ENCODE measurements at regions not wholly inside any gene's neighbourhood (a gene's known extent, or its start where the extent isn't known, plus 50 kb on each side); places are given as distances from the start of the nearest gene placed in this dataset.

DNA sequence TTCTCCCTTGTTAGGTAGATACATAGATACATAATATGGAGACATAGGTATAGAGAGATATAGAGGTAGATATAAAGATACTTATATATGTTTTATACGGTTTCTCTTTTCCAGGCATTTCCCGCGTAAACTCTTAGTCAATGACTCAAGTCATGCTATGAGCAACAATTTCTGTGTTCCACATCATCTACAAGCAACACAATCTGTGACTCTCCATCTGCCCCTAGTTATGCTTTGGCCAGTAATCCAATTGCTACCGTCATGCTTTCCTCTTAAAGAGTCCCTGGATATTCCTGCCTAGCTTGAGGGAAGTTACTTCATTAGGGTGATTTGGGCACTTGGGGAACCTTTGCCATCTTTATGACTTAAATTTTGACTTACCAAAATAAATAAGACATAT, 129.0 kb upstream of the ADAMTS16 start:
- H3K23ac ChIP-seq (ENCODE audit: low read length): no peak overlapping the region

DNA sequence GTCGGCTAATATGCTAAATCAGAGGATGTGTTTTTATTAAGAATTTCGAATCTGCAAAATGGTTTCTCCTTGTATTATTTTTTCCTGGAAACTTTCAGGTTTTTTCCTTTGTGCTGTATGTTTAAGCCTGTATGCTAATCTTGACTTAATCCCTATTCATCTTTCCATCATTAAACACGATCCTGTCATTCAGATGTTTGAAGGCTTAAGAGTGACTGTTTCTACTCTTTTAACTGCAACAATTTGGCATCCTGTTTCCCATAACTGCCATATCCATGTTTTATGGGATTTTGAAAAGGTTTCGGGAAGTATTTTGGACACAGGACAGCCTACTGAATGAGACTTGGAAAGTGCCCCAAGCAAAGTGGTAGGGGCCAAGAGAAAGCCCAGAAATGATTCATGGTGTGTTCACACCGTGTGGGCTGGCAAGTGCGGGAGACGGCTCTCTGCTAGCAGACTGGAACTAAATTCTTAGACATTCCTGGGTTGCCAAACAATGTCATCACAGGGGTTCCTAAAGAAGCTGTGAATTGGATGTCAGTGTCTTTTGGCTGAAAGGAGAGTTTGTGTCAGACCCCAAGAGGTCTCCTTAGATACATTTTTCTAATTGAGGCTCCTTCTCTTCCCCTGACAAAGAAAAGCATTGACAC, 125.4 kb upstream of the ADAMTS16 start:
- H3K4me2 ChIP-seq (ENCODE audit: low read length): no peak overlapping the region
- no peak overlapping the region for H3K56ac ChIP-seq (ENCODE audit: low read length)
- no peak overlapping the region for H4K5ac ChIP-seq (ENCODE audit: low read length)
- no peaks in the 10 kb centered on the region for H3K79me2 ChIP-seq (ENCODE audit: control insufficient read depth, insufficient read depth, low read length)
- H3K4ac ChIP-seq (ENCODE audit: low read depth, low read length): no peak overlapping the region
- no peak overlapping the region for H3K23ac ChIP-seq (ENCODE audit: low read length)
- peak; percentile 44 for DNase-seq
- no peak overlapping the region for H4K8ac ChIP-seq (ENCODE audit: low read depth, low read length)
- H3K4me1 ChIP-seq (ENCODE audit: control insufficient read depth, low read depth, low read length): peaks cover 2% of the 10 kb centered on the region
- no peak overlapping the region for H2AK5ac ChIP-seq (ENCODE audit: low read length)
- H3K27me3 ChIP-seq (ENCODE audit: insufficient read depth, low read length, poor library complexity): no peaks in the 10 kb centered on the region
- H3K4me3 ChIP-seq (ENCODE audit: low read length): no peak overlapping the region
- H3K18ac ChIP-seq (ENCODE audit: low read length): no peak overlapping the region
- H2BK15ac ChIP-seq (replicated peaks; ENCODE audit: low read depth): no peak overlapping the region
- H3K9ac ChIP-seq (ENCODE audit: low read length): no peak overlapping the region
- H3K79me1 ChIP-seq (ENCODE audit: low read length): no peaks in the 10 kb centered on the region
- H2BK5ac ChIP-seq (ENCODE audit: low read length): no peak overlapping the region
- no CpG with 5 or more reads among the region's 7 CpGs for WGBS (ENCODE audit: extremely low coverage, insufficient coverage, low lambda C conversion rate)
- H3K27ac ChIP-seq (ENCODE audit: low read depth, low read length): no peak overlapping the region
- H3K36me3 ChIP-seq (ENCODE audit: control insufficient read depth, insufficient read depth, low read length): no peaks in the 10 kb centered on the region
- H2BK120ac ChIP-seq (ENCODE audit: low read depth, low read length): no peak overlapping the region

More for the DNA sequence above, 129.0 kb upstream of the ADAMTS16 start:
- Histone ChIP-seq H3K27ac (ENCODE audit: low read depth, low read length) (no peak overlapping the region), H2BK5ac (ENCODE audit: low read length) (no peak overlapping the region), H3K18ac (ENCODE audit: low read length) (no peak overlapping the region), H3K79me1 (ENCODE audit: low read length) (no peaks in the 10 kb centered on the region), H3K36me3 (ENCODE audit: control insufficient read depth, insufficient read depth, low read length) (no peaks in the 10 kb centered on the region), H3K4me3 (ENCODE audit: low read length) (no peak overlapping the region), H2BK120ac (ENCODE audit: low read depth, low read length) (no peak overlapping the region), H3K9ac (ENCODE audit: low read length) (no peak overlapping the region), H2AK5ac (ENCODE audit: low read length) (no peak overlapping the region), H3K4ac (ENCODE audit: low read depth, low read length) (no peak overlapping the region), H2BK15ac (replicated peaks; ENCODE audit: low read depth) (no peak overlapping the region), H4K5ac (ENCODE audit: low read length) (no peak overlapping the region), H3K4me1 (ENCODE audit: control insufficient read depth, low read depth, low read length) (peaks cover 2% of the 10 kb centered on the region), H3K27me3 (ENCODE audit: insufficient read depth, low read length, poor library complexity) (no peaks in the 10 kb centered on the region), H4K8ac (ENCODE audit: low read depth, low read length) (no peak overlapping the region), H3K56ac (ENCODE audit: low read length) (no peak overlapping the region), H3K4me2 (ENCODE audit: low read length) (no peak overlapping the region), H3K79me2 (ENCODE audit: control insufficient read depth, insufficient read depth, low read length) (no peaks in the 10 kb centered on the region)
- no CpG with 5 or more reads among the region's 4 CpGs for WGBS (ENCODE audit: extremely low coverage, insufficient coverage, low lambda C conversion rate)
- no peak for DNase-seq

DNA sequence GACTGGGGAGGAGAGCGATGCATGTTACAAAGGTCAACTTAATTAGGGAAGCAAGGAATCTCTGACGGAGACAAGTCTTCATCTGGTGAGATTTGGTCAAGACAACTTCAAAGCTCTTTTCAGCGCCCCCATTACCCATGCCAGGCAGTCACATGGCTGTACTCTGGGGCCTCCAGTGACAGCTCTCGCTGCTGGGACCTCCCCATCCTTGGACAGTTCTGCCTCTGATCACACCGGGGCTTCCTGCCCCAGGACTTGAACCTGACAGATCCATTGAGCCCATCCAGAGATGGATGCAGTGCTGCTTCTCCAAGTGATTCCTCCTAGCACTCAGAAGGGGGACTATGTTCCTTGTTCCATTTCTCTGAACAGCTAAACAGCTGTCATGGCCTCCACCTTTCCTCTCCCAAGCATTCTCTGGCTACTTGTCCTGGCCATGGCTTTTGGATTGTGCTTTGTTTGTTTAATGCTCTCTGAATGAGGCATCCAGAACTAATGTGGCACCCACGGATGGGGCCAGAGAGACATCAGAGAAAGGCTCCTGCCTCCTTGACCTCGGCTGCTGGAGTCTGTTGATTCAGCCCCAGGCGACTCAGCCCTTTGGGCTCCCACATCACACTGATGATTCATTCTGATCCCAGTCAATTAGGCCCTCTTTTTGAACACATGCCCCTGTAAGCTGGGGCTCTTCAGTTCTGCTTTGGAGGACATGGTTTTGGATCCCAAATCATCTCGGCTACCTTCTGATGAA, 122.1 kb upstream of the ADAMTS16 start:
- H2BK120ac ChIP-seq (ENCODE audit: low read depth, low read length): no peak overlapping the region
- no peaks in the 10 kb centered on the region for H3K36me3 ChIP-seq (ENCODE audit: control insufficient read depth, insufficient read depth, low read length)
- peak overlapping the region; percentile 28 for H3K56ac ChIP-seq (ENCODE audit: low read length)
- H4K5ac ChIP-seq (ENCODE audit: low read length): no peak overlapping the region
- H3K27ac ChIP-seq (ENCODE audit: low read depth, low read length): no peak overlapping the region
- H3K18ac ChIP-seq (ENCODE audit: low read length): no peak overlapping the region
- H2BK15ac ChIP-seq (replicated peaks; ENCODE audit: low read depth): no peak overlapping the region
- H3K9ac ChIP-seq (ENCODE audit: low read length): no peak overlapping the region
- H3K4ac ChIP-seq (ENCODE audit: low read depth, low read length): no peak overlapping the region
- H2AK5ac ChIP-seq (ENCODE audit: low read length): no peak overlapping the region
- no peak overlapping the region for H3K4me3 ChIP-seq (ENCODE audit: low read length)
- H2BK5ac ChIP-seq (ENCODE audit: low read length): no peak overlapping the region
- H3K79me2 ChIP-seq (ENCODE audit: control insufficient read depth, insufficient read depth, low read length): no peaks in the 10 kb centered on the region
- WGBS (ENCODE audit: extremely low coverage, insufficient coverage, low lambda C conversion rate): no CpG with 5 or more reads among the region's 9 CpGs
- no peaks in the 10 kb centered on the region for H3K79me1 ChIP-seq (ENCODE audit: low read length)
- no peak overlapping the region for H4K8ac ChIP-seq (ENCODE audit: low read depth, low read length)
- H3K4me2 ChIP-seq (ENCODE audit: low read length): no peak overlapping the region
- no peak overlapping the region for H3K23ac ChIP-seq (ENCODE audit: low read length)
- H3K4me1 ChIP-seq (ENCODE audit: control insufficient read depth, low read depth, low read length): peaks cover 2% of the 10 kb centered on the region
- no peaks in the 10 kb centered on the region for H3K27me3 ChIP-seq (ENCODE audit: insufficient read depth, low read length, poor library complexity)
- DNase-seq: no peak

DNA sequence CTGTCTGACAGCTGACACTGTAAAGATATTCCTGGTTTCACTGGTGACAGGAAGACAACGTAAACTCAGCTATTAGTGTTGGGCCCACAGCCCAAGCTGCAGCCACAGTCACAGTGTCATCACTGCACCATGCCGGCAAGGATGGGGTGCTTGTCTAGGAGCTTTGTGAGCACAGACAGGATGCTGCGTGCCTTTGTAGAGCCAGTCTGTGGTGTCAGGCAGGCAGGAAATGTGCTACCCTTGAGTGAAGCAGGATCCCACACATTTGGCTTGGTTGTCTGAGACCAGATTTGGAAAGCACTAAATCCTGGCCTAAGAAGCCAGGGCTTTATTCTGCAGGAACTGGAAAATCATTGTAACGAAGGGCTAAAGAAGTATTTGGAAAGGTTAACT, 121.6 kb upstream of the ADAMTS16 start:
- H3K27me3 ChIP-seq (ENCODE audit: insufficient read depth, low read length, poor library complexity): no peaks in the 10 kb centered on the region
- H3K9ac ChIP-seq (ENCODE audit: low read length): no peak overlapping the region
- no peak overlapping the region for H4K5ac ChIP-seq (ENCODE audit: low read length)
- no peaks in the 10 kb centered on the region for H3K79me1 ChIP-seq (ENCODE audit: low read length)
- H2BK120ac ChIP-seq (ENCODE audit: low read depth, low read length): no peak overlapping the region
- no peak overlapping the region for H2BK5ac ChIP-seq (ENCODE audit: low read length)
- H3K27ac ChIP-seq (ENCODE audit: low read depth, low read length): no peak overlapping the region
- no peak overlapping the region for H2BK15ac ChIP-seq (replicated peaks; ENCODE audit: low read depth)
- H4K8ac ChIP-seq (ENCODE audit: low read depth, low read length): no peak overlapping the region
- no peak for DNase-seq
- H3K4ac ChIP-seq (ENCODE audit: low read depth, low read length): no peak overlapping the region
- H3K36me3 ChIP-seq (ENCODE audit: control insufficient read depth, insufficient read depth, low read length): no peaks in the 10 kb centered on the region
- H2AK5ac ChIP-seq (ENCODE audit: low read length): no peak overlapping the region
- no peak overlapping the region for H3K4me3 ChIP-seq (ENCODE audit: low read length)
- H3K18ac ChIP-seq (ENCODE audit: low read length): no peak overlapping the region
- H3K4me1 ChIP-seq (ENCODE audit: control insufficient read depth, low read depth, low read length): peaks cover 2% of the 10 kb centered on the region
- WGBS (ENCODE audit: extremely low coverage, insufficient coverage, low lambda C conversion rate): no CpG with 5 or more reads among the region's 4 CpGs
- H3K79me2 ChIP-seq (ENCODE audit: control insufficient read depth, insufficient read depth, low read length): no peaks in the 10 kb centered on the region
- no peak overlapping the region for H3K4me2 ChIP-seq (ENCODE audit: low read length)
- H3K23ac ChIP-seq (ENCODE audit: low read length): no peak overlapping the region
- H3K56ac ChIP-seq (ENCODE audit: low read length): no peak overlapping the region

DNA sequence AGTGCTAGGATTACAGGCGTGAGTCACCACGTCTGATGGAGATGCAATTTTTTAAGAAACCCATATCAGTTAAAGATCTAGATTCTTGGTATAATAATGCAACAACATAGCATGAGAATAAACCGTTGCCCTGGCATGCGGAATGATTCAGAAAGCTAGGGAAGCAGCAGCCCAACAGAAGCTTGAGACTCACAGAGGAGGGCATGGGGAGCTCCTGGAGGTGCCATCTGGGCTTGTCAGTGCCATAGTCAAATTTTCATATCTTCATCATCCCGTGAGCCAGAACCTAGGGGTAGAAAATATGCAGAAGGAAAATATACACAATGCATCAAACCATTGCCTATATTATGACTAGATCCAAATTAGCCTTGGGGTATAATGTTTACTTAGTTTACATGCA, 118.7 kb upstream of the ADAMTS16 start:
- Histone ChIP-seq H2BK120ac (ENCODE audit: low read depth, low read length) (no peak overlapping the region), H3K27ac (ENCODE audit: low read depth, low read length) (no peak overlapping the region), H3K4me3 (ENCODE audit: low read length) (no peak overlapping the region), H3K4me2 (ENCODE audit: low read length) (no peak overlapping the region), H2BK15ac (replicated peaks; ENCODE audit: low read depth) (no peak overlapping the region), H2BK5ac (ENCODE audit: low read length) (no peak overlapping the region), H4K8ac (ENCODE audit: low read depth, low read length) (no peak overlapping the region), H3K23ac (ENCODE audit: low read length) (no peak overlapping the region), H3K9ac (ENCODE audit: low read length) (no peak overlapping the region), H3K4ac (ENCODE audit: low read depth, low read length) (no peak overlapping the region), H3K18ac (ENCODE audit: low read length) (no peak overlapping the region), H3K4me1 (ENCODE audit: control insufficient read depth, low read depth, low read length) (no peaks in the 10 kb centered on the region), H3K56ac (ENCODE audit: low read length) (no peak overlapping the region), H3K36me3 (ENCODE audit: control insufficient read depth, insufficient read depth, low read length) (no peaks in the 10 kb centered on the region), H3K79me1 (ENCODE audit: low read length) (no peaks in the 10 kb centered on the region), H4K5ac (ENCODE audit: low read length) (no peak overlapping the region), H3K79me2 (ENCODE audit: control insufficient read depth, insufficient read depth, low read length) (no peaks in the 10 kb centered on the region), H2AK5ac (ENCODE audit: low read length) (no peak overlapping the region), H3K27me3 (ENCODE audit: insufficient read depth, low read length, poor library complexity) (no peaks in the 10 kb centered on the region)
- DNase-seq: no peak
- no CpG with 5 or more reads among the region's 5 CpGs for WGBS (ENCODE audit: extremely low coverage, insufficient coverage, low lambda C conversion rate)
